GM23338 (cell line): ENCODE measurements at regions not wholly inside any gene's neighbourhood (a gene's known extent, or its start where the extent isn't known, plus 50 kb on each side); places are given as distances from the start of the nearest gene placed in this dataset.

ENCODE experiments used
- ATAC-seq: fragments of 200-7000 bp; cut with Tn5 transposase; 3 replicates; pipeline ENCODE4 v1.9.1; 2020
- DNase-seq: peaks from one replicate; pipeline ENCODE4 v3.0.0-alpha.2; 2015; ENCODE audit warnings: low spot score
- H2AFZ ChIP-seq: fragments of 200-600 bp; sonication (generic); 2 replicates; pipeline ENCODE4 v1.8.0; 2016; ENCODE audit warnings: antibody characterized with exemption, mild to moderate bottlenecking, moderate library complexity
- H3F3A ChIP-seq: fragments of 200-600 bp; sonication (generic); replicated peaks from 2 replicates; pipeline ENCODE4 v1.8.0; 2017; ENCODE audit warnings: antibody characterized with exemption, mixed run types, low read depth
- H3K27ac ChIP-seq: fragments of 200-600 bp; sonication (generic); 2 replicates; pipeline ENCODE4 v1.6.1; 2016; ENCODE audit warnings: low read depth
- H3K27me3 ChIP-seq: fragments of 200-600 bp; sonication (generic); 2 replicates; pipeline ENCODE4 v1.8.0; 2016; ENCODE audit warnings: mild to moderate bottlenecking, mixed run types, moderate library complexity; ENCODE audit not compliant: insufficient read depth
- H3K36me3 ChIP-seq: fragments of 200-600 bp; sonication (generic); 2 replicates; pipeline ENCODE4 v1.8.0; 2016; ENCODE audit warnings: mild to moderate bottlenecking; ENCODE audit not compliant: insufficient read depth
- H3K4me1 ChIP-seq: fragments of 200-600 bp; sonication (generic); 2 replicates; pipeline ENCODE4 v1.8.0; 2016; ENCODE audit warnings: mild to moderate bottlenecking, moderate library complexity; ENCODE audit not compliant: insufficient read depth
- H3K4me2 ChIP-seq: fragments of 200-600 bp; sonication (generic); 2 replicates; pipeline ENCODE4 v1.7.1; 2017; ENCODE audit warnings: mixed run types
- H3K4me3 ChIP-seq: fragments of 200-600 bp; sonication (generic); 2 replicates; pipeline ENCODE4 v1.6.1; 2016; ENCODE audit warnings: mixed run types
- H3K79me2 ChIP-seq: fragments of 200-600 bp; sonication (generic); replicated peaks from 2 replicates; pipeline ENCODE4 v1.8.0; 2017; ENCODE audit warnings: mild to moderate bottlenecking; ENCODE audit not compliant: insufficient read depth
- H3K9me2 ChIP-seq: fragments of 200-600 bp; sonication (generic); 2 replicates; pipeline ENCODE4 v1.8.0; 2017; ENCODE audit not compliant: insufficient read depth
- H4K20me1 ChIP-seq: fragments of 200-600 bp; sonication (generic); replicated peaks from 2 replicates; pipeline ENCODE4 v1.8.0; 2017; ENCODE audit warnings: mild to moderate bottlenecking; ENCODE audit not compliant: insufficient read depth
- H3K27ac Mint-ChIP-seq: 2 replicates; pipeline ENCODE4 v1.8.0; 2020; ENCODE audit warnings: inconsistent platforms, mild to moderate bottlenecking, moderate library complexity, mixed read lengths
- H3K27me3 Mint-ChIP-seq: 3 replicates; pipeline ENCODE4 v1.8.0; 2022; ENCODE audit warnings: low read depth, mild to moderate bottlenecking, moderate library complexity, mixed read lengths, inconsistent platforms; ENCODE audit not compliant: insufficient read depth, poor library complexity
- H3K36me3 Mint-ChIP-seq: 3 replicates; pipeline ENCODE4 v1.8.0; 2021; ENCODE audit warnings: low read depth, mild to moderate bottlenecking, inconsistent platforms, moderate library complexity, mixed read lengths
- H3K4me1 Mint-ChIP-seq: 3 replicates; pipeline ENCODE4 v1.8.0; 2020; ENCODE audit warnings: mild to moderate bottlenecking, inconsistent platforms, mixed read lengths
- H3K4me3 Mint-ChIP-seq: 3 replicates; pipeline ENCODE4 v1.8.0; 2021; ENCODE audit warnings: moderate library complexity, mild to moderate bottlenecking, inconsistent platforms, mixed read lengths
- H3K9me3 Mint-ChIP-seq: 3 replicates; pipeline ENCODE4 v1.8.0; 2020; ENCODE audit warnings: moderate library complexity, mild to moderate bottlenecking, inconsistent platforms, mixed read lengths
- CREB1 ChIP-seq: fragments of 250-450 bp; sonication (Bioruptor Pico); IDR thresholded peaks from 2 replicates; pipeline ENCODE4 v1.5.0; 2020; ENCODE audit warnings: low read depth, mild to moderate bottlenecking, moderate library complexity
- CTCF ChIP-seq, 2 experiments: fragments of 200-600 bp in 1 of 2; sonication (generic) in 1 of 2; conservative IDR thresholded peaks; 2 replicates each; pipeline versions ENCODE4 v1.5.1 to v1.6.1; 2016 to 2017; ENCODE audit warnings: antibody characterized with exemption in 2 of 2, low read depth in 2 of 2, mild to moderate bottlenecking in 2 of 2, moderate library complexity in 1 of 2
- ETS1 ChIP-seq: IDR thresholded peaks from 2 replicates; pipeline ENCODE4 v1.6.1; 2016; ENCODE audit warnings: antibody characterized with exemption
- EZH2 ChIP-seq: fragments of 200-600 bp; sonication (generic); IDR thresholded peaks from one replicate; pipeline ENCODE4 v1.8.0; 2017; ENCODE audit warnings: antibody characterized with exemption, mild to moderate bottlenecking, low read depth; ENCODE audit not compliant: unreplicated experiment
- EZH2phosphoT487 ChIP-seq: fragments of 200-600 bp; sonication (generic); IDR thresholded peaks from one replicate; pipeline ENCODE4 v1.8.1; 2018; ENCODE audit warnings: antibody characterized with exemption; ENCODE audit not compliant: unreplicated experiment
- JUNB ChIP-seq: IDR thresholded peaks from one replicate; pipeline ENCODE4 v1.6.1; 2016; ENCODE audit warnings: antibody characterized with exemption; ENCODE audit not compliant: unreplicated experiment
- NANOG ChIP-seq: IDR thresholded peaks from 2 replicates; pipeline ENCODE4 v1.6.1; 2016; ENCODE audit warnings: antibody characterized with exemption, borderline replicate concordance
- POLR2AphosphoS5 ChIP-seq: IDR thresholded peaks from 2 replicates; pipeline ENCODE4 v1.6.1; 2016; ENCODE audit warnings: antibody characterized with exemption, low read depth
- REST ChIP-seq: IDR thresholded peaks from one replicate; pipeline ENCODE4 v1.6.1; 2018; ENCODE audit warnings: antibody characterized with exemption; ENCODE audit not compliant: unreplicated experiment
- STAT1 ChIP-seq: IDR thresholded peaks from one replicate; pipeline ENCODE4 v1.6.1; 2016; ENCODE audit warnings: antibody characterized with exemption; ENCODE audit not compliant: unreplicated experiment
- ZNF114 ChIP-seq: fragments of 250-450 bp; sonication (Bioruptor Pico); IDR thresholded peaks from 2 replicates; pipeline ENCODE4 v1.5.0; 2020; ENCODE audit warnings: mild to moderate bottlenecking, moderate library complexity
- ZNF331 ChIP-seq: fragments of 250-450 bp; sonication (Bioruptor Pico); IDR thresholded peaks from 2 replicates; pipeline ENCODE4 v1.5.0; 2020; ENCODE audit warnings: low read depth, mild to moderate bottlenecking, moderate library complexity
- ZNF462 ChIP-seq: fragments of 250-450 bp; sonication (Bioruptor Pico); IDR thresholded peaks from 2 replicates; pipeline ENCODE4 v1.5.0; 2020; ENCODE audit warnings: mild to moderate bottlenecking, moderate library complexity

GRCh38 chr22:22992474-22992873 lies 77.8 kb upstream of the GNAZ start (continued):
- TF ChIP-seq EZH2phosphoT487 (no peak), POLR2AphosphoS5 (no peak), NANOG (no peak), ZNF331 (CRISPR knock-in tag) (no peak), EZH2 (no peak)

GRCh38 chr22:22993184-22993583 lies 77.1 kb upstream of the GNAZ start:
- DNase-seq (no peak), ATAC-seq (no peak)
- peaks cover 40% of the 10 kb centered on the region; the same call in 1 of the 2 replicates for H3K27me3 ChIP-seq
- no peaks in the 10 kb centered on the region for H3F3A ChIP-seq
- H3K4me1 ChIP-seq = no peaks in the 10 kb centered on the region
- H3K4me2 ChIP-seq = no peak overlapping the region
- no peak overlapping the region for H3K27ac ChIP-seq
- no peaks in the 10 kb centered on the region for H3K4me1 Mint-ChIP-seq
- H3K9me3 Mint-ChIP-seq = peaks cover 14% of the 10 kb centered on the region
- H3K27ac Mint-ChIP-seq = no peak overlapping the region
- no peak overlapping the region for H2AFZ ChIP-seq
- no peaks in the 10 kb centered on the region for H3K79me2 ChIP-seq
- peaks cover 7% of the 10 kb centered on the region for H3K27me3 Mint-ChIP-seq
- H3K36me3 Mint-ChIP-seq = no peaks in the 10 kb centered on the region
- no peaks in the 10 kb centered on the region for H3K9me2 ChIP-seq
- no peaks in the 10 kb centered on the region for H3K36me3 ChIP-seq
- H4K20me1 ChIP-seq = no peaks in the 10 kb centered on the region
- TF ChIP-seq ETS1 = no peak
- TF ChIP-seq CTCF (conservative IDR thresholded peaks at IDR 0.05; ENCODE audit: low read depth in 2 of 2) = no peak
- no peak for TF ChIP-seq STAT1
- no peak for TF ChIP-seq ZNF331 (CRISPR knock-in tag)
- TF ChIP-seq EZH2 = no peak
- no peak for TF ChIP-seq EZH2phosphoT487
- no peak for TF ChIP-seq JUNB
- no peak for TF ChIP-seq ZNF114 (CRISPR knock-in tag)
- TF ChIP-seq ZNF462 (CRISPR knock-in tag) = no peak
- no peak for TF ChIP-seq POLR2AphosphoS5
- no peak for TF ChIP-seq NANOG
- no peak for TF ChIP-seq CREB1 (CRISPR knock-in tag)
- TF ChIP-seq REST = no peak
- no peak overlapping the region for H3K4me3 ChIP-seq
- no peak overlapping the region for H3K4me3 Mint-ChIP-seq
